Thyroid gland (tissue), 4 donors: ENCODE measurements at regions not wholly inside any gene's neighbourhood (a gene's known extent, or its start where the extent isn't known, plus 50 kb on each side); places are given as distances from the start of the nearest gene placed in this dataset.

Experiments used
- DNase-seq, 2 donors: peaks; one replicate each; pipeline ENCODE4 v3.0.0-alpha.2; 2019
- H3K27ac ChIP-seq, 3 donors: fragments of 200-600 bp; sonication (generic); 1 replicate in 2 of 3; 2 replicates in 1 of 3; pipeline ENCODE4 v1.5.1; 2016 to 2019; ENCODE audit warnings: mild to moderate bottlenecking in 1 of 3, moderate library complexity in 1 of 3
- H3K27me3 ChIP-seq: fragments of 200-600 bp; sonication (generic); one replicate; pipeline ENCODE4 v1.5.1; 2019
- H3K36me3 ChIP-seq, 2 donors: fragments of 200-600 bp; sonication (generic); one replicate each; pipeline ENCODE4 v1.5.1; 2016 to 2019
- H3K4me1 ChIP-seq, 2 donors: fragments of 200-600 bp; sonication (generic); one replicate each; pipeline ENCODE4 v1.5.1; 2017 to 2019
- H3K4me3 ChIP-seq, 3 donors: fragments of 200-600 bp; sonication (generic); replicated peaks in 1 of 3; 1 replicate in 2 of 3; 2 replicates in 1 of 3; pipeline ENCODE4 v1.5.1; 2016; ENCODE audit warnings: mild to moderate bottlenecking in 1 of 3
- H3K9me3 ChIP-seq: fragments of 200-600 bp; sonication (generic); one replicate; pipeline ENCODE4 v1.5.1; 2017
- POLR2A ChIP-seq, 2 donors: fragments of 450-650 bp; IDR thresholded peaks; one replicate each; pipeline ENCODE4 v1.6.1; 2017; ENCODE audit warnings: antibody characterized with exemption in 2 of 2, mild to moderate bottlenecking in 2 of 2, moderate library complexity in 1 of 2
- WGBS, 2 donors: methylation state at CpG; one replicate each; pipeline ENCODE4 v1.1.5; 2017; 5-methylcytosine and 5-hydroxymethylcytosine counted together
- intact Hi-C: fragments of 100-400 bp; cut with DNase I; formaldehyde crosslinking; loops from one replicate; pipeline ENCODE4 v1.15.1; 2023
- TF ChIP-seq, protein P1 (sequence below), 6 experiments: fragments of 200-600 bp in 3 of 6; fragments of 450-650 bp in 3 of 6; sonication (generic) in 3 of 6; IDR thresholded peaks; one replicate each; pipeline ENCODE4 v1.5.1; 2016 to 2019; ENCODE audit warnings: antibody characterized with exemption in 6 of 6, mild to moderate bottlenecking in 2 of 6, inconsistent platforms in 1 of 6, moderate library complexity in 1 of 6

DNA sequence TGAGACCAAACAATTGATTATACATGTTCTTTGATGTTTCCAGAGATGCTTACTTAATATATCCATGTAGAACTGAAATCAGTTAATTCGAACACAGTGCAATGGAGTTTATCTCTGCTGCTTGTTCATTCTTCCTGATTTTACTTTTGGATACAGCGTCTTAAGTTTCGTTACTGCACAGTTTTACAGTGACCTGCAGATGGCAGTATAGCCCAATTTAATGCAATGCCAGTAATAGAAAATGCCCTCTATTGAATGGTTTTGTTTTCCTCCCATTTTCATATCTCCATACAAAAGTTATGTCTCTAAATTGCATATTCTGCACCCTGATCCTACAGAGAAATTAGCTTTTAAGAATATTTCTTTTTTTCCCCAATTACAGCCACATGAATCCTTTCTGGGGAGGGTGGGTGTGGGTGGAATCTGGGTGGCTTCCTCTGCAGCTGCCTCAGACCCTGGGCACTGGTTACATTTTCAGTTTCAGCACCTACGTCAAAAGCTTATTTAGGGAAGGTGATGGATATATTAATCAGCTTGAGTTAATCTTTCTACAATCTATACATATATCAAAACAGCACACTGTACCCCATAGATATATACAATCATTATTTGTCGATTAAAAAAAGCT, 101.1 kb upstream of the DCD start:
- WGBS, 2 donors, result 26 to 28% methylated on average over 5 of the region's 5 CpGs
- intact Hi-C loops, result loop anchor here (5.0 kb wide), 1 partner anchor 208 kb away; no protein-coding TSS in a partner anchor
- H3K36me3 ChIP-seq, result no peaks in the 10 kb centered on the region
- no peak overlapping the region for H3K27ac ChIP-seq
- no peaks in the 10 kb centered on the region for H3K9me3 ChIP-seq
- no peaks in the 10 kb centered on the region for H3K27me3 ChIP-seq
- no peak overlapping the region for H3K4me3 ChIP-seq
- DNase-seq, result peak in 1 of 2 donors; percentile 6
- TF ChIP-seq, protein P1, sequence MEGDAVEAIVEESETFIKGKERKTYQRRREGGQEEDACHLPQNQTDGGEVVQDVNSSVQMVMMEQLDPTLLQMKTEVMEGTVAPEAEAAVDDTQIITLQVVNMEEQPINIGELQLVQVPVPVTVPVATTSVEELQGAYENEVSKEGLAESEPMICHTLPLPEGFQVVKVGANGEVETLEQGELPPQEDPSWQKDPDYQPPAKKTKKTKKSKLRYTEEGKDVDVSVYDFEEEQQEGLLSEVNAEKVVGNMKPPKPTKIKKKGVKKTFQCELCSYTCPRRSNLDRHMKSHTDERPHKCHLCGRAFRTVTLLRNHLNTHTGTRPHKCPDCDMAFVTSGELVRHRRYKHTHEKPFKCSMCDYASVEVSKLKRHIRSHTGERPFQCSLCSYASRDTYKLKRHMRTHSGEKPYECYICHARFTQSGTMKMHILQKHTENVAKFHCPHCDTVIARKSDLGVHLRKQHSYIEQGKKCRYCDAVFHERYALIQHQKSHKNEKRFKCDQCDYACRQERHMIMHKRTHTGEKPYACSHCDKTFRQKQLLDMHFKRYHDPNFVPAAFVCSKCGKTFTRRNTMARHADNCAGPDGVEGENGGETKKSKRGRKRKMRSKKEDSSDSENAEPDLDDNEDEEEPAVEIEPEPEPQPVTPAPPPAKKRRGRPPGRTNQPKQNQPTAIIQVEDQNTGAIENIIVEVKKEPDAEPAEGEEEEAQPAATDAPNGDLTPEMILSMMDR (IDR thresholded peaks at IDR 0.05), result peak; percentile 33 to 79 (median 64)
- no peak for TF ChIP-seq POLR2A (IDR thresholded peaks at IDR 0.05)
- H3K4me1 ChIP-seq, result no peaks in the 10 kb centered on the region

- WGBS, 2 donors, result 65 to 70% methylated on average over 2 of the region's 2 CpGs
These were observed 96.4 kb upstream of the DCD start for GRCh38 chr12:54744590-54744989.

GRCh38 chr12:54740882-54741281, 92.7 kb upstream of the DCD start:
- Histone ChIP-seq H3K9me3 (no peaks in the 10 kb centered on the region), H3K4me3 (no peak overlapping the region), H3K4me1 (no peaks in the 10 kb centered on the region), H3K27ac (no peak overlapping the region), H3K27me3 (no peaks in the 10 kb centered on the region), H3K36me3 (no peaks in the 10 kb centered on the region)
- DNase-seq, result no peak
- intact Hi-C loops, result no loop called here
- TF ChIP-seq, protein P1 (IDR thresholded peaks at IDR 0.05), result no peak
- TF ChIP-seq POLR2A (IDR thresholded peaks at IDR 0.05), result no peak
- 86 to 94% methylated on average over 1 of the region's 1 CpG for WGBS, 2 donors

More at GRCh38 chr12:54744590-54744989, 96.4 kb upstream of the DCD start:
- H3K27me3 ChIP-seq, result no peaks in the 10 kb centered on the region
- H3K27ac ChIP-seq, result no peak overlapping the region
- intact Hi-C loops, result no loop called here
- H3K4me3 ChIP-seq, result no peak overlapping the region
- no peak for DNase-seq
- H3K36me3 ChIP-seq, result no peaks in the 10 kb centered on the region
- H3K4me1 ChIP-seq, result no peaks in the 10 kb centered on the region
- TF ChIP-seq, protein P1 (IDR thresholded peaks at IDR 0.05), result no peak
- no peak for TF ChIP-seq POLR2A (IDR thresholded peaks at IDR 0.05)
- H3K9me3 ChIP-seq, result no peaks in the 10 kb centered on the region

- Histone ChIP-seq H3K4me1 (no peaks in the 10 kb centered on the region), H3K27ac (no peak overlapping the region), H3K36me3 (no peaks in the 10 kb centered on the region), H3K4me3 (no peak overlapping the region), H3K9me3 (no peaks in the 10 kb centered on the region), H3K27me3 (no peaks in the 10 kb centered on the region)
- no peak for DNase-seq
- intact Hi-C loops, result no loop called here
- TF ChIP-seq POLR2A (IDR thresholded peaks at IDR 0.05), result no peak
- TF ChIP-seq, protein P1 (IDR thresholded peaks at IDR 0.05), result no peak
- WGBS, 2 donors, result 79 to 80% methylated on average over 2 of the region's 2 CpGs
These were observed 88.4 kb upstream of the DCD start for GRCh38 chr12:54736549-54736948.

GRCh38 chr12:54734196-54734950, 86.2 kb upstream of the DCD start:
- no peak for DNase-seq
- Histone ChIP-seq H3K36me3 (no peaks in the 10 kb centered on the region), H3K27me3 (no peaks in the 10 kb centered on the region), H3K9me3 (no peaks in the 10 kb centered on the region), H3K4me1 (no peaks in the 10 kb centered on the region), H3K27ac (no peak overlapping the region), H3K4me3 (no peak overlapping the region)
- no peak for TF ChIP-seq POLR2A (IDR thresholded peaks at IDR 0.05)
- TF ChIP-seq, protein P1 (IDR thresholded peaks at IDR 0.05), result no peak
- 91 to 93% methylated on average over 4 of the region's 4 CpGs for WGBS, 2 donors
- intact Hi-C loops, result no loop called here
